ENCODE measurements at regions not wholly inside any gene's neighbourhood (a gene's known extent, or its start where the extent isn't known, plus 50 kb on each side); places are given as distances from the start of the nearest gene placed in this dataset.

DNA sequence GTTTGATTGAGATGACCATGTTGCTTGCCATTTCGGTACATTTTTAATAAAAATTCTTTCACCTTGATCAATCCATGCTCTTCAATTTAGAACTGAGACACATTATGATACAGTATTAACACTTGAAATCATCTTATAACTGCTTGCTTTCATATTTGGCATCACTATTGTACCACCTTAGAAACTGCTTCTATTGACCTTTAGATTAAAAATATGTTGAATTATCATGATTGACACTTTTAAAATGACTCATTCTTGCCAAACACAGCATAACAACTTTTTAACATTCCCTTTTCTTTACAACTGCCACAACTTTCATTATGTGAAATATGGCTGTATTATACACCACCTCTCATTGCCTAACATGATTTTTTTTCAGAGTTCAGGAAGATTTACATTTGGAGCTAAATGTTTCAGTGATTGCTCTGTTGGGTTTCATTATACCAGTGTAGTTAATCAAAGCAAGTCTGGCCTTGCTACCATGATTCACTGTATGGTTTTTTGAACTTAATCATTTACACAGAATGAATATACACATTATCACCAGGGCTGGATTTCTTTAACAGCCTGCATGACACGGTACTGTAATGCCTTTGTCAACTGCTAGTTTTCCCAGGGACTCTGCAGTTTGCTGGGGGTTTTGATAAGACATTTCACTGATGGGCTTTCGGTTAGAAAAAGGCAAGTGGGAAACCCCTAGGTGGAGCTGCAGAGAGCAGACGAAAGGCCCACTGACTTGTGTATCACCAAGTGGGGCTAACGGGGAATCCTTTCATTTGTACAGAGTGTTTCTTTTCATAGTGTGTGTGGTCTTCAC is 93.6 kb upstream of the TLE4 start:
- TF ChIP-seq, protein P1, sequence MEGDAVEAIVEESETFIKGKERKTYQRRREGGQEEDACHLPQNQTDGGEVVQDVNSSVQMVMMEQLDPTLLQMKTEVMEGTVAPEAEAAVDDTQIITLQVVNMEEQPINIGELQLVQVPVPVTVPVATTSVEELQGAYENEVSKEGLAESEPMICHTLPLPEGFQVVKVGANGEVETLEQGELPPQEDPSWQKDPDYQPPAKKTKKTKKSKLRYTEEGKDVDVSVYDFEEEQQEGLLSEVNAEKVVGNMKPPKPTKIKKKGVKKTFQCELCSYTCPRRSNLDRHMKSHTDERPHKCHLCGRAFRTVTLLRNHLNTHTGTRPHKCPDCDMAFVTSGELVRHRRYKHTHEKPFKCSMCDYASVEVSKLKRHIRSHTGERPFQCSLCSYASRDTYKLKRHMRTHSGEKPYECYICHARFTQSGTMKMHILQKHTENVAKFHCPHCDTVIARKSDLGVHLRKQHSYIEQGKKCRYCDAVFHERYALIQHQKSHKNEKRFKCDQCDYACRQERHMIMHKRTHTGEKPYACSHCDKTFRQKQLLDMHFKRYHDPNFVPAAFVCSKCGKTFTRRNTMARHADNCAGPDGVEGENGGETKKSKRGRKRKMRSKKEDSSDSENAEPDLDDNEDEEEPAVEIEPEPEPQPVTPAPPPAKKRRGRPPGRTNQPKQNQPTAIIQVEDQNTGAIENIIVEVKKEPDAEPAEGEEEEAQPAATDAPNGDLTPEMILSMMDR (IDR thresholded peaks at IDR 0.05) = no peak
- H3K4me3 ChIP-seq (ENCODE audit: low read depth, low read length) = no peak overlapping the region

DNA sequence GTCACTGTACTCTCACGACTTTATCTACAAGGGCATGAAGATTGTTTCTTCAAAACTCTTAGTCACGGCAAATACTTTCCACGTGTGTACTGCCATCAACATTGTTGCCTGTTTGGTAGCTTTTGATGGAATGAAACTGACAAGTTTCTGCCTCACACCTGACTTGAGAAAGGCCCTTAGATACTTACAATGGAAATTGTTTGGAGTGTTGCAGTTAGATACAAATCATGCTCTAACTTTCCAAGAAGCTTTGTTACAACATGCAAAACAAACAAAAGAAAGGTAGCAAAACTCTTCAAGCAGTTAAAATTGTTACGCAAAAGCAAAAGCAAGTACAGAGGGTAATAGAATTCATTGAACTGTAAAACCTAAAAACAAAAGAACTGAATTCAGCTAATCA is 91.1 kb upstream of the TLE4 start:
- no peak overlapping the region for H3K4me2 ChIP-seq (ENCODE audit: low read length)
- H3K27me3 ChIP-seq (ENCODE audit: control insufficient read depth, insufficient read depth, low read length) = no peaks in the 10 kb centered on the region
- no peaks in the 10 kb centered on the region for H3K9me3 ChIP-seq (ENCODE audit: control insufficient read depth, low read length)
- no peak overlapping the region for H3K4me3 ChIP-seq (ENCODE audit: low read depth, low read length)
- no peaks in the 10 kb centered on the region for H3K4me1 ChIP-seq
- H3K9ac ChIP-seq = no peak overlapping the region
- H3K79me2 ChIP-seq = no peaks in the 10 kb centered on the region
- TF ChIP-seq, protein P1 (IDR thresholded peaks at IDR 0.05) = no peak
- H3K27ac ChIP-seq = no peak overlapping the region
- no peaks in the 10 kb centered on the region for H3K36me3 ChIP-seq (ENCODE audit: control insufficient read depth, insufficient read depth, low read length)
- no peak overlapping the region for H2AFZ ChIP-seq

More for the DNA sequence above, 93.6 kb upstream of the TLE4 start:
- Histone ChIP-seq H2AFZ (no peak overlapping the region), H3K9ac (no peak overlapping the region), H3K4me2 (ENCODE audit: low read length) (no peak overlapping the region), H3K4me1 (no peaks in the 10 kb centered on the region), H3K79me2 (no peaks in the 10 kb centered on the region), H3K27ac (no peak overlapping the region), H3K9me3 (ENCODE audit: control insufficient read depth, low read length) (no peaks in the 10 kb centered on the region), H3K36me3 (ENCODE audit: control insufficient read depth, insufficient read depth, low read length) (no peaks in the 10 kb centered on the region), H3K27me3 (ENCODE audit: control insufficient read depth, insufficient read depth, low read length) (no peaks in the 10 kb centered on the region)

DNA sequence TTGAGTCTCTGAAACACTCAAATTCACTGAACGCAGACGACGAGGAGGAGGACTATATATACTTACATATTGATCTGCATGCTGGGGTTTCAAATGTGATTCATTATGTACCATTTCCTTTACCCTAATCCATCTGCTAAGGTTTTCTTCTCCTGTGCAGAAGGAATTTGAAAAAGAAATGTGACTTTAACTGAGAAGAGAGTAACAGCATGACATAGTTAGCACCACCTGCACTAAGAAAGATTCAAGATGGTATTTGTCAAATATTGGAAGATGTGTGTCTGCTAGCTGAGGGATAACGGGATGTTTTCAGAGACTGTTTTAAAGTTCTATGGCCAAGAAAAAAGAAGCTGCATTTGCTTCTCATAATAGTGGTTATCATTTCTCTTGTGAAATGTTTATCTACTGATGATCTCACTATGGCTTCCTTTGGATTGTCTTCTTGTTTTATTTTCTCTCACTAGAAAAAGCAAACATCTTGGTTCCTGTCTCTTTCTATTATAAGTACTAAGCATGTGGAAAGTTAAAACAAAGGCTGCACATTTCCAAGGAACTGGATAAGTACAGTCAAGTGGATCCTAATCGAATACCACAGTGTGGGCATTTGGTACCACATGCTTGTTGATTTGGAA is 89.8 kb upstream of the TLE4 start:
- no peaks in the 10 kb centered on the region for H3K27me3 ChIP-seq (ENCODE audit: control insufficient read depth, insufficient read depth, low read length)
- H3K4me3 ChIP-seq (ENCODE audit: low read depth, low read length) = no peak overlapping the region

DNA sequence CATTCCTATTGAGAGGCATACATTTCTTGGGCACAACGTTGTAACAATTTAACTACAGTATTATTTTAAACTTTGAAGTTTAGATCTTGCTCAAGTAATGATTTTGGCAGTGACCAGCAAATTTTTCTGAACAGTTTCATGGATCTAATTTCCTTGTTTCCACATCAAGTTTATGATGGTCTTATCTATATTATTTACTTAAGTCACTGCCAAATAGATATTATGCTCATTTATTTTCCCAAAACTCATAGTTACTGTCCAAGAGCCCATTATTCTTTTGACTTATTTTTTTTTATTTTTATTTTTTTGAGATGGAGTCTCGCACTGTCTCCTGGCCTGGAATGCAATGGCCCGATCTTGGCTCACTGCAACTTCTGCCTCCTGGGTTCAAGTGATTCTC is 86.5 kb upstream of the TLE4 start:
- H2AFZ ChIP-seq = no peak overlapping the region

More for the DNA sequence above, 89.8 kb upstream of the TLE4 start:
- TF ChIP-seq, protein P1 (IDR thresholded peaks at IDR 0.05) = no peak
- no peak overlapping the region for H2AFZ ChIP-seq
- H3K27ac ChIP-seq = no peak overlapping the region
- no peaks in the 10 kb centered on the region for H3K9me3 ChIP-seq (ENCODE audit: control insufficient read depth, low read length)
- H3K9ac ChIP-seq = no peak overlapping the region
- no peak overlapping the region for H3K4me2 ChIP-seq (ENCODE audit: low read length)
- H3K79me2 ChIP-seq = no peaks in the 10 kb centered on the region
- no peaks in the 10 kb centered on the region for H3K4me1 ChIP-seq
- no peaks in the 10 kb centered on the region for H3K36me3 ChIP-seq (ENCODE audit: control insufficient read depth, insufficient read depth, low read length)

More for the DNA sequence above, 86.5 kb upstream of the TLE4 start:
- Histone ChIP-seq H3K4me1 (no peaks in the 10 kb centered on the region), H3K36me3 (ENCODE audit: control insufficient read depth, insufficient read depth, low read length) (no peaks in the 10 kb centered on the region), H3K27ac (no peak overlapping the region), H3K27me3 (ENCODE audit: control insufficient read depth, insufficient read depth, low read length) (no peaks in the 10 kb centered on the region), H3K4me3 (ENCODE audit: low read depth, low read length) (no peak overlapping the region), H3K79me2 (no peaks in the 10 kb centered on the region), H3K4me2 (ENCODE audit: low read length) (no peak overlapping the region), H3K9ac (no peak overlapping the region), H3K9me3 (ENCODE audit: control insufficient read depth, low read length) (no peaks in the 10 kb centered on the region)
- TF ChIP-seq, protein P1 (IDR thresholded peaks at IDR 0.05) = no peak
